B cell (primary cell): ENCODE measurements at regions not wholly inside any gene's neighbourhood (a gene's known extent, or its start where the extent isn't known, plus 50 kb on each side); places are given as distances from the start of the nearest gene placed in this dataset.

Source experiments
- ATAC-seq: fragments of 200-7000 bp; cut with Tn5 transposase; one replicate; pipeline ENCODE4 v1.10.0; 2021; ENCODE audit warnings: low read depth, mild to moderate bottlenecking, moderate number of reproducible peaks, moderate library complexity
- CTCF ChIA-PET: fragments of 350-600 bp; sonication (Branson Sonifier 250); formaldehyde crosslinking; loops from one replicate; lab custom pipeline; 2021; ENCODE audit warnings: antibody characterized with exemption, inconsistent platforms; lab: Charles Lee
- POLR2A ChIA-PET: fragments of 350-600 bp; sonication (Branson Sonifier 250); formaldehyde crosslinking; loops from one replicate; lab custom pipeline; 2021; ENCODE audit warnings: antibody characterized with exemption; lab: Charles Lee
- DNase-seq: peaks from one replicate; pipeline ENCODE4 v3.0.0; 2013
- H2AFZ ChIP-seq: 2 replicates; pipeline ENCODE4 v1.6.1; 2012; ENCODE audit warnings: mild to moderate bottlenecking, low read depth, low read length; ENCODE audit not compliant: insufficient read depth, poor library complexity, severe bottlenecking
- H3K27ac ChIP-seq, 2 donors: 1 replicate in 1 of 2; 2 replicates in 1 of 2; pipeline ENCODE4 v1.5.1; 2012 to 2013; ENCODE audit warnings: low read length in 2 of 2, mild to moderate bottlenecking in 2 of 2, moderate library complexity in 1 of 2
- H3K27me3 ChIP-seq, 4 experiments: fragments of 200-600 bp in 1 of 4; sonication (generic) in 1 of 4; replicated peaks in 1 of 4; 1 replicate in 2 of 4; 2 replicates in 2 of 4; pipeline versions ENCODE4 v1.6.1 to v1.7.0; 2013 to 2016; ENCODE audit warnings: low read length in 3 of 4, mild to moderate bottlenecking in 2 of 4, mixed read lengths in 1 of 4, moderate library complexity in 1 of 4; ENCODE audit not compliant: insufficient read depth in 4 of 4, control insufficient read depth in 3 of 4; ENCODE audit errors: control extremely low read depth in 1 of 4
- H3K36me3 ChIP-seq, 2 experiments: replicated peaks in 1 of 2; 1 replicate in 1 of 2; 2 replicates in 1 of 2; pipeline versions ENCODE4 v1.6.1 to v1.7.1; 2013; ENCODE audit warnings: low read length in 1 of 2; ENCODE audit not compliant: insufficient read depth in 2 of 2, control insufficient read depth in 1 of 2; ENCODE audit errors: control extremely low read depth in 1 of 2, extremely low read depth in 1 of 2
- H3K4me1 ChIP-seq, 2 donors: fragments of 200-600 bp in 1 of 2; sonication (generic) in 1 of 2; 1 replicate in 1 of 2; 2 replicates in 1 of 2; pipeline versions ENCODE4 v1.5.1 to v1.6.1; 2013 to 2017; ENCODE audit warnings: low read length in 2 of 2; ENCODE audit not compliant: control insufficient read depth in 2 of 2, insufficient read depth in 2 of 2
- H3K4me2 ChIP-seq: replicated peaks from 2 replicates; pipeline ENCODE3; 2012; ENCODE audit warnings: mild to moderate bottlenecking, low read depth, low read length; ENCODE audit not compliant: poor library complexity, severe bottlenecking
- H3K4me3 ChIP-seq, 5 experiments: fragments of 200-600 bp in 1 of 5; sonication (generic) in 1 of 5; 1 replicate in 3 of 5; 2 replicates in 2 of 5; pipeline versions ENCODE4 v1.5.1 to v1.7.0; 2011 to 2016; ENCODE audit warnings: low read length in 4 of 5, mild to moderate bottlenecking in 4 of 5, low read depth in 2 of 5, control low read depth in 1 of 5, moderate library complexity in 1 of 5; ENCODE audit not compliant: insufficient read depth in 1 of 5; ENCODE audit errors: control extremely low read depth in 1 of 5, extremely low read depth in 1 of 5
- H3K79me2 ChIP-seq: fragments of 200-600 bp; sonication (generic); one replicate; pipeline ENCODE4 v1.6.0; 2016; ENCODE audit warnings: low read length; ENCODE audit not compliant: control insufficient read depth, insufficient read depth
- H3K9ac ChIP-seq: fragments of 200-600 bp; sonication (generic); 2 replicates; pipeline ENCODE4 v1.6.1; 2017; ENCODE audit warnings: mild to moderate bottlenecking, low read length, moderate library complexity
- H3K9me3 ChIP-seq, 3 donors: one replicate each; pipeline versions ENCODE4 v1.6.1 to v1.7.1; 2013; ENCODE audit warnings: low read length in 2 of 3; ENCODE audit not compliant: control insufficient read depth in 2 of 3, insufficient read depth in 1 of 3; ENCODE audit errors: control extremely low read depth in 1 of 3
- H4K20me1 ChIP-seq: 2 replicates; pipeline ENCODE4 v1.6.0; 2012; ENCODE audit warnings: mild to moderate bottlenecking, low read length; ENCODE audit not compliant: insufficient read depth, control insufficient read depth, poor library complexity, severe bottlenecking
- H3K27ac Mint-ChIP-seq: one replicate; pipeline ENCODE4 v1.8.0; 2021; ENCODE audit warnings: mixed read lengths
- H3K27me3 Mint-ChIP-seq: one replicate; pipeline ENCODE4 v1.8.0; 2021; ENCODE audit warnings: mixed read lengths
- H3K4me1 Mint-ChIP-seq: one replicate; pipeline ENCODE4 v1.8.0; 2021; ENCODE audit warnings: mixed read lengths
- H3K4me3 Mint-ChIP-seq: one replicate; pipeline ENCODE4 v1.8.0; 2021; ENCODE audit warnings: mixed read lengths
- H3K9me3 Mint-ChIP-seq: one replicate; pipeline ENCODE4 v1.8.0; 2022; ENCODE audit warnings: mixed read lengths; ENCODE audit not compliant: insufficient read depth
- CTCF ChIP-seq: fragments of 200-600 bp; IDR thresholded peaks from one replicate; pipeline ENCODE4 v1.8.0; 2022; ENCODE audit warnings: antibody characterized with exemption, mild to moderate bottlenecking
- EZH2 ChIP-seq: IDR thresholded peaks from 2 replicates; pipeline ENCODE4 v1.6.1; 2012; ENCODE audit warnings: borderline replicate concordance, low read depth, mild to moderate bottlenecking, moderate library complexity, low read length; ENCODE audit not compliant: insufficient read depth, poor library complexity, severe bottlenecking
- WGBS: methylation state at CpG from one replicate; pipeline ENCODE4 v1.1.5; 2013; ENCODE audit warnings: missing lambda C conversion rate; ENCODE audit not compliant: insufficient coverage; 5-methylcytosine and 5-hydroxymethylcytosine counted together
- intact Hi-C: fragments of 100-400 bp; cut with micrococcal nuclease; formaldehyde crosslinking; loops from one replicate; pipeline ENCODE4 v1.10.0; 2022

- Mint-ChIP-seq H3K4me1 (no peaks in the 10 kb centered on the region), H3K4me3 (no peak overlapping the region), H3K27ac (no peak overlapping the region), H3K9me3 (peaks cover 4% of the 10 kb centered on the region), H3K27me3 (no peaks in the 10 kb centered on the region)
- Histone ChIP-seq H3K27ac (no peak overlapping the region), H3K9me3 (peaks cover 0 to 7% (median 1%) of the 10 kb centered on the region in 3 donors), H3K9ac (no peak overlapping the region), H2AFZ (no peak overlapping the region), H4K20me1 (no peaks in the 10 kb centered on the region), H3K4me3 (no peak overlapping the region), H3K79me2 (no peaks in the 10 kb centered on the region), H3K4me1 (no peaks in the 10 kb centered on the region), H3K4me2 (no peak overlapping the region), H3K27me3 (no peaks in the 10 kb centered on the region), H3K36me3 (no peaks in the 10 kb centered on the region)
- ChIA-PET POLR2A (no interaction called here), CTCF (no interaction called here)
- DNase-seq (no peak), ATAC-seq (no peak)
- WGBS = 100% methylated on average over 1 of the region's 4 CpGs
- intact Hi-C loops = no loop called here
- TF ChIP-seq CTCF (no peak), EZH2 (no peak)
Measured at GRCh38 chr4:31341601-31342359, 621.6 kb downstream of the PCDH7 start.

- no peaks in the 10 kb centered on the region for H3K36me3 ChIP-seq
- H3K27ac ChIP-seq = no peak overlapping the region
- H3K4me3 Mint-ChIP-seq = no peak overlapping the region
- ChIA-PET CTCF (no interaction called here), POLR2A (no interaction called here)
- H2AFZ ChIP-seq = no peak overlapping the region
- H3K4me2 ChIP-seq = no peak overlapping the region
- no peak overlapping the region for H3K9ac ChIP-seq
- no peaks in the 10 kb centered on the region for H3K27me3 ChIP-seq
- no peak for DNase-seq
- no peak for TF ChIP-seq EZH2
- H3K9me3 Mint-ChIP-seq = peaks cover 4% of the 10 kb centered on the region
- no peaks in the 10 kb centered on the region for H3K4me1 ChIP-seq
- no peak overlapping the region for H3K27ac Mint-ChIP-seq
- ATAC-seq = no peak
- intact Hi-C loops = no loop called here
- H3K4me3 ChIP-seq = no peak overlapping the region
- H3K9me3 ChIP-seq = peaks cover 0 to 7% (median 1%) of the 10 kb centered on the region in 3 donors
- no peaks in the 10 kb centered on the region for H3K4me1 Mint-ChIP-seq
- no peaks in the 10 kb centered on the region for H3K27me3 Mint-ChIP-seq
- H4K20me1 ChIP-seq = no peaks in the 10 kb centered on the region
- H3K79me2 ChIP-seq = no peaks in the 10 kb centered on the region
Measured at GRCh38 chr4:31343061-31343460, 622.9 kb downstream of the PCDH7 start.
